ENCODE measurements at regions not wholly inside any gene's neighbourhood (a gene's known extent, or its start where the extent isn't known, plus 50 kb on each side); places are given as distances from the start of the nearest gene placed in this dataset.
A peak's percentile ranks its signal among the peaks of the same experiment; 100 is the strongest.

DNA sequence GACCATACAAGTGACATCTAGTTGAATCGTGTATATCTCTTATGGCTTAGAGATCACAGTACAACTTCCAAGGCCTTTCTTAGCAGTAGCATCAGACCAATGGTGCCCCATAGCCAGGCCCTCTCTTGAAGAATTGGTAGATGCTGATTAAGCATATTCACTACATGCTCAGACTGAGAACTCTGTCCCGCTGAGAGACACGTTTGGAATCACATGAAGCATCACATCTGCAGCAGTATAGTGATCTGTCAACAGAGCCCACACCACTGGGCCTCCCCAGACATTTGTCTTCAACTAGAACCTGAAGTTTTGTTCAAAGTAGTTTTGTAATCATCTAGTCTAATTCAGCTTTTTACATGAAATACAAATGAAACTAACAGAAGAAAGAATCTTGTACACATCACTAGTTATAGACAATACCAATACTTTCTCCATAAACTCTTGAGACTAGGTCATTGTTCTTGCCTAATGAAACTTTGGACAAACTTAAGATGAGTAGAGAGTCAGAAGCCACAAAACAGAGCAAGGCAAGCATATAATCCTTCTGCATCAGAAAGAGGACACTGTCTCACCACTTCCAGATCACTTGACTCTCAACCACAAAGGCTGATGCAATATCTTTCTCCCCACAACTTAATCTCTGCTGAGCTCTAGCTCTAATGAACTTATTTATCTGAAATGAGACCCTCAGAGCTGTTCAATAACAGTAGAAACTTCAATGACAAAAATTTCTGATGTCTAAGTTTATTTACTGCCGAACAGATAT, 182.7 kb downstream of the TBX18 start:
- DNase-seq (ENCODE audit: low read depth in 1 of 2, low spot score in 2 of 2) (no peak), FAIRE-seq (no peak)
- no peak overlapping the region for H2BK20ac ChIP-seq (ENCODE audit: low read length)
- no peaks in the 10 kb centered on the region for H4K20me1 ChIP-seq (replicated peaks in 1 of 2; ENCODE audit: control insufficient read depth in 1 of 2, insufficient read depth in 2 of 2, low read length in 2 of 2)
- no peak overlapping the region for H3K56ac ChIP-seq (replicated peaks; ENCODE audit: insufficient read length, low read depth, low read length)
- no peaks in the 10 kb centered on the region for H3K79me1 ChIP-seq (ENCODE audit: low read depth, low read length)
- H3K18ac ChIP-seq (ENCODE audit: extremely low read depth, low read length), result no peak overlapping the region
- peaks cover 0 to 2% of the 10 kb centered on the region in 2 experiments; a peak in 2 of 4 replicates for H3K9me3 ChIP-seq (ENCODE audit: insufficient read depth in 2 of 2, low read depth in 1 of 2, low read length in 1 of 2)
- no peak overlapping the region for H3K4me3 ChIP-seq (ENCODE audit: extremely low read depth in 1 of 4, insufficient read depth in 2 of 4, low read depth in 3 of 4, low read length in 4 of 4)
- H2BK120ac ChIP-seq (replicated peaks; ENCODE audit: low read depth, low read length), result no peak overlapping the region
- no peak overlapping the region for H3K4ac ChIP-seq (replicated peaks; ENCODE audit: insufficient read length, low read depth, low read length)
- H2AK5ac ChIP-seq (ENCODE audit: low read depth, low read length), result no peak overlapping the region
- H4K91ac ChIP-seq (replicated peaks; ENCODE audit: insufficient read length, low read length), result no peak overlapping the region
- no peaks in the 10 kb centered on the region for H3K4me1 ChIP-seq (replicated peaks in 1 of 4; ENCODE audit: control insufficient read depth in 3 of 4, insufficient read depth in 4 of 4, low read length in 3 of 4)
- H4K5ac ChIP-seq (ENCODE audit: insufficient read length, low read depth, low read length), result no peak overlapping the region
- no peak overlapping the region for H2BK12ac ChIP-seq (ENCODE audit: low read depth, low read length)
- H3K23me2 ChIP-seq (ENCODE audit: low read depth, low read length), result no peaks in the 10 kb centered on the region
- POLR2A ChIA-PET (ENCODE audit: partially characterized antibody), result no interaction called here
- H4K8ac ChIP-seq (ENCODE audit: extremely low read depth, insufficient read depth, low read length), result no peak overlapping the region
- no peak overlapping the region for H3K23ac ChIP-seq (ENCODE audit: insufficient read length)
- H2AFZ ChIP-seq (ENCODE audit: low read length), result 0 out of 2 replicates have a peak overlapping the region, but pooled peaks have one; percentile 72
- H3K14ac ChIP-seq (ENCODE audit: insufficient read length), result no peak overlapping the region
- no peak overlapping the region for H3K9ac ChIP-seq (replicated peaks in 1 of 4; ENCODE audit: extremely low read depth in 1 of 4, low read depth in 3 of 4, low read length in 3 of 4)
- WGBS, 2 experiments (ENCODE audit: extremely low coverage in 1 of 2, insufficient coverage in 1 of 2, insufficient read length in 1 of 2, insufficient replicate concordance in 2 of 2, low coverage in 1 of 2, low lambda C conversion rate in 2 of 2, missing lambda C conversion rate in 1 of 2), result 80% methylated on average over 4 of the region's 4 CpGs; no CpG with 5 or more reads in 1 of the 2 experiments
- no peaks in the 10 kb centered on the region for H3K27me3 ChIP-seq (replicated peaks in 1 of 4; ENCODE audit: control insufficient read depth in 3 of 4, extremely low read depth in 1 of 4, insufficient read depth in 3 of 4, low read length in 3 of 4)
- H2BK15ac ChIP-seq (ENCODE audit: low read length), result no peak overlapping the region
- TF ChIP-seq NRF1 (IDR thresholded peaks at IDR 0.05; ENCODE audit: low read depth, low read length), result no peak
- TF ChIP-seq, protein P1, sequence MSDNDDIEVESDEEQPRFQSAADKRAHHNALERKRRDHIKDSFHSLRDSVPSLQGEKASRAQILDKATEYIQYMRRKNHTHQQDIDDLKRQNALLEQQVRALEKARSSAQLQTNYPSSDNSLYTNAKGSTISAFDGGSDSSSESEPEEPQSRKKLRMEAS (IDR thresholded peaks at IDR 0.05), result no peak
- CTCF ChIA-PET (ENCODE audit: partially characterized antibody), result interaction anchor here (0.7 kb wide), 1 partner anchor 147 kb away, joined by 3 read pairs; no protein-coding TSS in a partner anchor
- no peaks in the 10 kb centered on the region for H3K36me3 ChIP-seq (ENCODE audit: control insufficient read depth in 2 of 4, insufficient read depth in 4 of 4, low read length in 3 of 4)
- no peak overlapping the region for H3K4me2 ChIP-seq (ENCODE audit: insufficient read depth in 1 of 2, low read depth in 2 of 2, low read length in 2 of 2)
- no peak overlapping the region for H2BK5ac ChIP-seq (ENCODE audit: low read depth, low read length)
- H3K79me2 ChIP-seq (ENCODE audit: control insufficient read depth in 1 of 2, insufficient read depth in 2 of 2, low read length in 2 of 2), result no peaks in the 10 kb centered on the region
- no peak overlapping the region for H3K27ac ChIP-seq (ENCODE audit: low read depth, low read length)

All from H1 (cell line).